ENCODE measurements at regions not wholly inside any gene's neighbourhood (a gene's known extent, or its start where the extent isn't known, plus 50 kb on each side); places are given as distances from the start of the nearest gene placed in this dataset.

DNA sequence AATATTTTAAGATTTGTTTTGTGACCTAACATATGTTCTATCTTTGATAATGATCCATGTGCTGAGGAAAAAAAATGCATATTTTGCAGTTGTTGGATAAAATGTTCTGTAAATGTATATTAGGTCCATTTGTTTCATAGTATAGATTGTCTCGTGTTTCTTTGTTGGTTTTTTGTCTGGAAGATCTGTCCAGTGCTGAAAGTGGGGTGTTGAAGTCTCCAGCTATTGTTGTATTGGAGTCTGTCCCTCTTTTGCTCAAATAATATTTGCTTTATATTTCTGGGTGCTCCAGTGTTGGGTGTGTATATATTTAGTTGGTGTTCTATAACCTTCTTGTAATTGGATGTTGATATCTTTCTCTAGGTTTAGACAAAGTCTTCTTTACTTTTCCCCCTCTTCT lies 53.2 kb upstream of the FRMPD3 start:
- H3K9me3 ChIP-seq = peaks cover 0 to 18% (median 0%) of the 10 kb centered on the region in 12 donors
- H3K4me1 ChIP-seq = no peaks in the 10 kb centered on the region
- no peak for ATAC-seq
- DNase-seq = no peak
- H3K27me3 ChIP-seq = peaks cover 0 to 12% (median 0%) of the 10 kb centered on the region in 9 donors
- no peak overlapping the region for H3K4me3 ChIP-seq
- intact Hi-C loops (cut with DNase I) = no loop called here
- no peaks in the 10 kb centered on the region for H3K36me3 ChIP-seq
- no peak overlapping the region for H3K27ac ChIP-seq
- 32 to 50% (median 37%) methylated on average over 1 of the region's 1 CpG for WGBS, 4 donors
- TF ChIP-seq POLR2A (IDR thresholded peaks at IDR 0.05) (no peak), CTCF (IDR thresholded peaks at IDR 0.05) (no peak)

DNA sequence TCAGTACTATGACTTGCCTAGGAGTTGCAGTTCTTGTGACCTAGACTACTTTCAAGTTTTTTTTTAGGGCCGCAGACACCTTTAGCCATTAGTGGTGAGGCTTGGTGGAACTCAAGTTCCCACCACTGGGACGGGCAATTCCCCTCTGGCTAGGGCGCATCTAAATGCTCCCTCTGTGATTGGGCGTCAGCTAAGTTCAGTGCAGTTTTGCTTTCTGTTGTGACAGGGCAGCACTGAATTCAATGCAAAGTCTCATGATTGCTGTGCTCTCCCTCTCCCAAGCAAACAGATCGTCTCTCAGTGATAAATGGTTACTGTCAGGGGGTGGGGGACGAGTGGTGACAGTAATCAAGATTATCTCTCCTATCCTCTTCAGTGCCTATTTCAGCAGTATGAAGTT lies 52.7 kb upstream of the FRMPD3 start:
- H3K27ac ChIP-seq = no peak overlapping the region
- H3K9me3 ChIP-seq = peaks cover 0 to 13% (median 0%) of the 10 kb centered on the region in 12 donors
- intact Hi-C loops (cut with DNase I) = no loop called here
- ATAC-seq (no peak), DNase-seq (no peak)
- WGBS, 4 donors = 37 to 62% (median 50%) methylated on average over 6 of the region's 6 CpGs
- peaks cover 0 to 12% (median 0%) of the 10 kb centered on the region in 9 donors for H3K27me3 ChIP-seq
- no peaks in the 10 kb centered on the region for H3K4me1 ChIP-seq
- no peak overlapping the region for H3K4me3 ChIP-seq
- TF ChIP-seq CTCF (IDR thresholded peaks at IDR 0.05) (no peak), POLR2A (IDR thresholded peaks at IDR 0.05) (no peak)
- H3K36me3 ChIP-seq = no peaks in the 10 kb centered on the region

DNA sequence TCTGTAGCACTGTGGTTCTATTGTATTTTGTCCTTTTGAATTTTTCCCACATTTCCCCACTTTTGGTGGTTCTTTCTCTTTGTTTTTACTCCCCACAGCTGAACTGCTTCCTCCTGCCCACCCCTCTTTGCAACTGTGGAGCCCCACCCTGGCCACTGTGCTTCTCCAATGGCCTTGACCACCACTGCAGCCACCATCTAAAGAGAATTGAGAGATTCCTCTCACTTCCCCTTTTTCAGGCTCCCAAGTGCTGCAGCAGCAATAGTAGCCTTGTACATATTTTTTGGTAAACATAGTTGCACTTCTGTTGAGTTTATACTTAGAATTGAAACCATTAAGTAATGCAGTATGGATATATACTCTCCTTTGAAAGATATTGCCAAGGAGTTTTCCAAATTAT lies 51.3 kb upstream of the FRMPD3 start:
- H3K4me1 ChIP-seq = no peaks in the 10 kb centered on the region
- H3K27me3 ChIP-seq = peaks cover 0 to 12% (median 0%) of the 10 kb centered on the region in 9 donors
- ATAC-seq (no peak), DNase-seq (peak in 2 of 5 donors; percentile 4 to 26)
- H3K36me3 ChIP-seq = no peaks in the 10 kb centered on the region
- H3K4me3 ChIP-seq = no peak overlapping the region
- TF ChIP-seq CTCF (IDR thresholded peaks at IDR 0.05) = no peak
- TF ChIP-seq POLR2A (IDR thresholded peaks at IDR 0.05) = no peak
- intact Hi-C loops (cut with DNase I) = no loop called here
- H3K27ac ChIP-seq = no peak overlapping the region
- peaks cover 0 to 13% (median 0%) of the 10 kb centered on the region in 12 donors for H3K9me3 ChIP-seq
